HCT116 (cell line): ENCODE measurements at regions not wholly inside any gene's neighbourhood (a gene's known extent, or its start where the extent isn't known, plus 50 kb on each side); places are given as distances from the start of the nearest gene placed in this dataset.

ENCODE experiments used
- CTCF ChIP-seq, 3 experiments: fragments of 200-600 bp in 1 of 3; sonication (generic) in 1 of 3; IDR thresholded peaks in 2 of 3; conservative IDR thresholded peaks in 1 of 3; 2 replicates each; pipeline ENCODE4 v1.5.1; 2012 to 2017; ENCODE audit warnings: low read depth in 2 of 3, low read length in 2 of 3, antibody characterized with exemption in 1 of 3, borderline replicate concordance in 1 of 3, control low read depth in 1 of 3, mild to moderate bottlenecking in 1 of 3, mixed read lengths in 1 of 3, mixed run types in 1 of 3, moderate library complexity in 1 of 3; ENCODE audit not compliant: insufficient read depth in 1 of 3
- EZH2 ChIP-seq: fragments of 200-600 bp; sonication (generic); IDR thresholded peaks from 2 replicates; pipeline ENCODE4 v1.6.1; 2017; ENCODE audit warnings: antibody characterized with exemption, mixed run types
- FOSL1 ChIP-seq: IDR thresholded peaks from 2 replicates; pipeline ENCODE4 v1.6.1; 2012; ENCODE audit warnings: low read depth
- MAX ChIP-seq: IDR thresholded peaks from 2 replicates; pipeline ENCODE4 v1.6.1; 2012
- POLR2A ChIP-seq: IDR thresholded peaks from 2 replicates; pipeline ENCODE4 v1.7.0; 2011; ENCODE audit warnings: borderline replicate concordance; ENCODE audit not compliant: insufficient read depth, insufficient read length; ENCODE audit errors: extremely low read depth
- POLR2AphosphoS5 ChIP-seq: IDR thresholded peaks from 2 replicates; pipeline ENCODE4 v1.6.1; 2011; ENCODE audit warnings: mild to moderate bottlenecking, low read depth, low read length, moderate library complexity
- RAD21 ChIP-seq: IDR thresholded peaks from 2 replicates; pipeline ENCODE4 v1.6.1; 2012; ENCODE audit warnings: low read depth, mild to moderate bottlenecking
- REST ChIP-seq: IDR thresholded peaks from 2 replicates; pipeline ENCODE4 v1.6.1; 2012; ENCODE audit warnings: low read depth
- SIN3A ChIP-seq: IDR thresholded peaks from 2 replicates; pipeline ENCODE4 v1.6.1; 2012; ENCODE audit warnings: low read depth
- SRF ChIP-seq: IDR thresholded peaks from 2 replicates; pipeline ENCODE4 v1.6.1; 2012; ENCODE audit warnings: low read depth
- TCF7L2 ChIP-seq: IDR thresholded peaks from 2 replicates; pipeline ENCODE4 v1.7.0; 2011; ENCODE audit warnings: borderline replicate concordance, inconsistent platforms; ENCODE audit not compliant: insufficient read depth, insufficient read length; ENCODE audit errors: extremely low read depth
- ZNF274 ChIP-seq: fragments of 200-500 bp; sonication (Bioruptor generic); IDR thresholded peaks from 2 replicates; pipeline ENCODE4 v1.6.1; 2014; ENCODE audit warnings: mild to moderate bottlenecking, low read depth, low read length, inconsistent platforms
- TF ChIP-seq, protein P1 (sequence below): IDR thresholded peaks from 2 replicates; pipeline ENCODE4 v1.6.1; 2012
- TF ChIP-seq, protein P2 (sequence below): IDR thresholded peaks from 2 replicates; pipeline ENCODE4 v1.6.1; 2011; ENCODE audit warnings: mild to moderate bottlenecking, low read length, moderate library complexity; ENCODE audit not compliant: insufficient replicate concordance; ENCODE audit errors: extremely low read depth

GRCh38 chr6:130752267-130752666 lies 74.9 kb upstream of the SMLR1 start:
- TF ChIP-seq REST, result no peak
- TF ChIP-seq RAD21, result no peak
- no peak for TF ChIP-seq POLR2A
- TF ChIP-seq CTCF (IDR thresholded peaks at IDR 0.05 in 2 of 3, conservative IDR thresholded peaks at IDR 0.05 in 1 of 3; ENCODE audit: borderline replicate concordance in 1 of 3, insufficient read depth in 1 of 3, low read depth in 2 of 3, low read length in 2 of 3), result no peak
- no peak for TF ChIP-seq FOSL1
- TF ChIP-seq EZH2, result no peak
- no peak for TF ChIP-seq SIN3A
- TF ChIP-seq POLR2AphosphoS5, result no peak
- no peak for TF ChIP-seq SRF
- no peak for TF ChIP-seq MAX
- no peak for TF ChIP-seq ZNF274
- TF ChIP-seq, protein P1, sequence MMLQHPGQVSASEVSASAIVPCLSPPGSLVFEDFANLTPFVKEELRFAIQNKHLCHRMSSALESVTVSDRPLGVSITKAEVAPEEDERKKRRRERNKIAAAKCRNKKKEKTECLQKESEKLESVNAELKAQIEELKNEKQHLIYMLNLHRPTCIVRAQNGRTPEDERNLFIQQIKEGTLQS, result no peak
- TF ChIP-seq TCF7L2, result no peak
- TF ChIP-seq, protein P2, sequence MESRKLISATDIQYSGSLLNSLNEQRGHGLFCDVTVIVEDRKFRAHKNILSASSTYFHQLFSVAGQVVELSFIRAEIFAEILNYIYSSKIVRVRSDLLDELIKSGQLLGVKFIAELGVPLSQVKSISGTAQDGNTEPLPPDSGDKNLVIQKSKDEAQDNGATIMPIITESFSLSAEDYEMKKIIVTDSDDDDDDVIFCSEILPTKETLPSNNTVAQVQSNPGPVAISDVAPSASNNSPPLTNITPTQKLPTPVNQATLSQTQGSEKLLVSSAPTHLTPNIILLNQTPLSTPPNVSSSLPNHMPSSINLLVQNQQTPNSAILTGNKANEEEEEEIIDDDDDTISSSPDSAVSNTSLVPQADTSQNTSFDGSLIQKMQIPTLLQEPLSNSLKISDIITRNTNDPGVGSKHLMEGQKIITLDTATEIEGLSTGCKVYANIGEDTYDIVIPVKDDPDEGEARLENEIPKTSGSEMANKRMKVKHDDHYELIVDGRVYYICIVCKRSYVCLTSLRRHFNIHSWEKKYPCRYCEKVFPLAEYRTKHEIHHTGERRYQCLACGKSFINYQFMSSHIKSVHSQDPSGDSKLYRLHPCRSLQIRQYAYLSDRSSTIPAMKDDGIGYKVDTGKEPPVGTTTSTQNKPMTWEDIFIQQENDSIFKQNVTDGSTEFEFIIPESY, result no peak
